Astrocyte of the cerebellum (primary cell): ENCODE measurements at regions not wholly inside any gene's neighbourhood (a gene's known extent, or its start where the extent isn't known, plus 50 kb on each side); places are given as distances from the start of the nearest gene placed in this dataset.

ENCODE experiments used
- DNase-seq: peaks from one replicate; pipeline ENCODE4 v3.0.0-alpha.2; 2011; ENCODE audit warnings: low read depth
- H3K4me3 ChIP-seq: 2 replicates; pipeline ENCODE4 v1.5.1; 2011; ENCODE audit warnings: mild to moderate bottlenecking, low read depth, low read length, moderate library complexity
- CTCF ChIP-seq: IDR thresholded peaks from 2 replicates; pipeline ENCODE4 v1.5.1; 2012; ENCODE audit warnings: low read length, low read depth, moderate library complexity, mild to moderate bottlenecking; ENCODE audit errors: missing control alignments
- in situ Hi-C: cut with HindIII; loops from 2 replicates; pipeline ENCODE4 v1.10.0; 2017; ENCODE audit warnings: low sequenced_read_pairs

DNA sequence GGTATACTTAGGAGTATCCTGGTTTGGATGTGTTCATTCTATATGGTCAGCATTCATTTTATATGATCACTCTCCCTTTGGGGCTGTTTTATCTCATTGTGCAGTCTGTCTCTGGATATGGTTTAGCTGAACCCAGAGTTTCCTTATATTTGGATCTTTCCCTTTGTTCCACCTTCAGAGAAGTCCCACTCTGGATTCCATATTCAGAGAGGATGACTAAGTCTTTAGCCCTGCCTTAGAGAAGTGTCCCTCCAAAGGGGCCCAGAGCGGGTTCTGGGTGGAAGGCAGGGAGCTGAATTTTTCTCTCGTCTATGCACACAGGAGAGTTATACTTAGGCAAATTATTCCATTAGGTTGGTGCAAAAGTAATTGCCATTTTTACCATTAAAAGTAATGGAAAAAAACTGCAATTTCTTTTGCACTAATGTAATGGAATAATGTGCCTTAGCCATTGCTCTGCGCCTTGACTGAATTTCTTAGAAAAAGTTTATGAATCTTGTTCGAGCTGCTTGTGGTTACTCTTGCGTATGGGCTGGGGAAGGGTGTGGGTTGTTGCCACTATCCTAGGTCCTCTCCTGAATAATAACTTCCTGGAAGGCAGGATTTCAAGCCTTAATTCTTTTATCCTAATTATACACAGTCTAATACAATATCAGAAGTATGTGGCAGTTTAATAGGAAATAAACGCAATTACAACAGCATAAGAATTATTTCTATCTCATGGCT, 74.2 kb upstream of the MTPN start:
- in situ Hi-C loops: no loop called here
- no peak overlapping the region for H3K4me3 ChIP-seq
- TF ChIP-seq CTCF: no peak
- DNase-seq: no peak

DNA sequence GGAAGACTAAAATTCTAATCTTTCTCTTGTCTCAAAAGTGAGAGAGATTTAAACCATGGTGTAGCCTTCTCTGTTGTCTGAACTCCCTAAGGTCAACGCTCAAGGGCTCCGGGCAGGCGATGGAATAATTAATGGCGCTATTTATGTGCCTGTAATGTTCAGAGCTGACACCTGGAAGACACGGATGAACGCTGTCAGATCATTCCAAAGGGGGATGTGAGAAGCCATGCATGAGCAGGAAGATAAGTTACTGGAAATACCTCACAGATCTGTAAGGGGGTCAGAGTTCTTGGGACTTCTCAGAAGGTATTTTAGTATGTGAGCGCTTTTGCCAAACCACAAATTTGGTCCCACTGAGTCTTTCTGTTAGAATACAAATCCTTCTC, 73.3 kb upstream of the MTPN start:
- in situ Hi-C loops: no loop called here
- DNase-seq: no peak
- no peak overlapping the region for H3K4me3 ChIP-seq
- no peak for TF ChIP-seq CTCF

DNA sequence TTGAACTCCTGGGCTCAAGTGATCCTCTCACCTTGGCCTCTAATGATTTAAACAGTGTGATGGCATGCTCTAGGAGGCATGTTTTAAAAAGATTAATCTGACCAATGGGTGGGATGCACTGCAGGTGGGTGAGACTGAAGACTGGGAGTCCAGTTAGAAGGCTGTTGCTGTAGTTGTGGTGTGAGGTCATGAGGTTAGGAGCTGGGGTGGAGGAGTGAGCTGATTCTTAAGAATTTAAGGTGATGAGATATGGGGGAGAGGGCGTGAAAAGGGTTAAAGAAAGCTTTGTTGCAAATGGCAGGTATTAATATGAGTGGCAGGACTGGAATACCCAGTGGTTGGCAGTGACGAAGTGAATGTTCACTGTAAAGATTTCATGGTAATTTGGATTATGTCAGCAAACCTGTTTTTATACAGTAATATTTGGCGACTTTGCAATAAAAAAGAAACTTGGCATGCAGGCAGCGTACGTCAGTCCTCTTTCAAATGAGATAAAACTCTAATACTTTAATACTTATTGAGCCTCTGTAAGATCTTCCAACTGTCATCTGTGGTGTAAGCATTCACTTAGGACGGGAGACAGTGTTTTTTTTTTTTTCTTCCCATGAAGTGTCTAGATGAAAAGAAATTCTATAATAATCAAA, 72.8 kb upstream of the MTPN start:
- no peak for TF ChIP-seq CTCF
- DNase-seq: no peak
- H3K4me3 ChIP-seq: no peak overlapping the region
- in situ Hi-C loops: no loop called here

DNA sequence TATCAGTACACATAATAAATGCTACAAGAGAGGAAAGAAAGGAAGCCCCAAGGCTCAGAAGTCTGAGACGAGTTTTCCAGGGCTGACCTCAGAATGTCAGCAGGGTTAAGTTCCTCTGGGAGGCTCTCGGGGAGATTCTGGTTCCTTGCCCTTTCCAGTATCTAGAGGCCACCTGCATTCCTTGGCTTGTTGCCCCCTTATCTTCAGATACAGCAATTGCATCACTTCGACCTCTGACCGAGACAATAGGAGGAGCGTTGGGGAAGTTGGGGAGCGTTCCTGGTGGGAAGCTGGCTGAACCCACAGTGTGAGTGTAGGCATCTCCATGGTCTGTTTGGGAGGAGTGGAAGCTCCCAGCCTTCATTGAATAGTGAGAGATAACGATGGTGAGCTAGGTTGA, 72.0 kb upstream of the MTPN start:
- H3K4me3 ChIP-seq: no peak overlapping the region
- DNase-seq: no peak
- no peak for TF ChIP-seq CTCF
- in situ Hi-C loops: no loop called here

GRCh38 chr7:136046548-136046947, 69.4 kb upstream of the MTPN start:
- in situ Hi-C loops: no loop called here
- TF ChIP-seq CTCF: no peak
- no peak for DNase-seq
- no peak overlapping the region for H3K4me3 ChIP-seq

- H3K4me3 ChIP-seq: no peak overlapping the region
- no peak for DNase-seq
- in situ Hi-C loops: no loop called here
- no peak for TF ChIP-seq CTCF
Measured at GRCh38 chr7:136045992-136046391, 68.8 kb upstream of the MTPN start.
